WTC11 (cell line): ENCODE measurements at regions not wholly inside any gene's neighbourhood (a gene's known extent, or its start where the extent isn't known, plus 50 kb on each side); places are given as distances from the start of the nearest gene placed in this dataset.

Experiments
- ATAC-seq: fragments of 200-7000 bp; cut with Tn5 transposase; 2 replicates; pipeline ENCODE4 v1.10.0; 2021; ENCODE audit warnings: mild to moderate bottlenecking, moderate library complexity
- CTCF ChIA-PET: fragments of 300-600 bp; sonication (Branson Sonifier 250); formaldehyde crosslinking; loops from one replicate; lab custom pipeline; 2021; ENCODE audit warnings: antibody characterized with exemption; lab: Charles Lee
- POLR2A ChIA-PET: fragments of 350-600 bp; sonication (Branson Sonifier 250); formaldehyde crosslinking; loops from one replicate; lab custom pipeline; 2021; ENCODE audit warnings: antibody characterized with exemption; lab: Charles Lee
- DNase-seq: peaks from one replicate; pipeline ENCODE4 v3.0.0; 2021; ENCODE audit warnings: low spot score
- H3K27ac Mint-ChIP-seq: 2 replicates; pipeline ENCODE4 v1.8.0; 2021; ENCODE audit warnings: mixed read lengths
- H3K27me3 Mint-ChIP-seq: 2 replicates; pipeline ENCODE4 v1.8.0; 2021; ENCODE audit warnings: low read depth, mild to moderate bottlenecking, moderate library complexity, mixed read lengths
- H3K36me3 Mint-ChIP-seq: 2 replicates; pipeline ENCODE4 v1.8.0; 2021; ENCODE audit warnings: mixed read lengths
- H3K4me1 Mint-ChIP-seq: 2 replicates; pipeline ENCODE4 v1.8.0; 2022; ENCODE audit warnings: mixed read lengths
- H3K4me3 Mint-ChIP-seq: 2 replicates; pipeline ENCODE4 v1.8.0; 2021; ENCODE audit warnings: mild to moderate bottlenecking, moderate library complexity, mixed read lengths
- H3K9me3 Mint-ChIP-seq: 2 replicates; pipeline ENCODE4 v1.8.0; 2021; ENCODE audit warnings: mixed read lengths
- AFF4 ChIP-seq: sonication (generic); formaldehyde crosslinking; IDR thresholded peaks from 2 replicates; pipeline ENCODE4 v1.8.1; 2023; ENCODE audit warnings: mild to moderate bottlenecking, missing genetic modification reagents, borderline replicate concordance
- ARID4B ChIP-seq: sonication (generic); formaldehyde crosslinking; IDR thresholded peaks from 2 replicates; pipeline ENCODE4 v1.8.0; 2023; ENCODE audit warnings: missing genetic modification reagents, mild to moderate bottlenecking, borderline replicate concordance
- ATF3 ChIP-seq: sonication (generic); formaldehyde crosslinking; conservative IDR thresholded peaks from 2 replicates; pipeline ENCODE4 v1.8.1; 2022; ENCODE audit warnings: mild to moderate bottlenecking, missing genetic modification reagents
- ELF4 ChIP-seq: sonication (generic); formaldehyde crosslinking; IDR thresholded peaks from 2 replicates; pipeline ENCODE4 v1.8.1; 2022; ENCODE audit warnings: low read depth, mild to moderate bottlenecking, moderate library complexity, missing genetic modification reagents
- ETV6 ChIP-seq: sonication (generic); formaldehyde crosslinking; IDR thresholded peaks from 2 replicates; pipeline ENCODE4 v1.8.1; 2022; ENCODE audit warnings: mild to moderate bottlenecking, missing genetic modification reagents
- GABPB1 ChIP-seq: sonication (generic); formaldehyde crosslinking; IDR thresholded peaks from 2 replicates; pipeline ENCODE4 v1.8.1; 2023; ENCODE audit warnings: mild to moderate bottlenecking, missing genetic modification reagents
- MXD4 ChIP-seq: fragments of 250-450 bp; sonication (Bioruptor Pico); IDR thresholded peaks from 2 replicates; pipeline ENCODE4 v1.8.0; 2021; ENCODE audit warnings: mild to moderate bottlenecking, moderate library complexity, borderline replicate concordance
- PREB ChIP-seq: sonication (generic); formaldehyde crosslinking; IDR thresholded peaks from 2 replicates; pipeline ENCODE4 v1.8.1; 2022; ENCODE audit warnings: mild to moderate bottlenecking, missing genetic modification reagents, moderate library complexity, borderline replicate concordance
- RELA ChIP-seq: sonication (generic); formaldehyde crosslinking; IDR thresholded peaks from 2 replicates; pipeline ENCODE4 v1.8.1; 2022; ENCODE audit warnings: missing genetic modification reagents, mild to moderate bottlenecking, borderline replicate concordance
- STAT6 ChIP-seq: sonication (generic); formaldehyde crosslinking; conservative IDR thresholded peaks from 2 replicates; pipeline ENCODE4 v1.8.1; 2023; ENCODE audit warnings: mild to moderate bottlenecking, low read depth, missing genetic modification reagents, moderate library complexity
- TP53 ChIP-seq: sonication (generic); formaldehyde crosslinking; IDR thresholded peaks from 2 replicates; pipeline ENCODE4 v1.8.1; 2023; ENCODE audit warnings: mild to moderate bottlenecking, missing genetic modification reagents
- ZNF121 ChIP-seq: sonication (generic); formaldehyde crosslinking; IDR thresholded peaks from 2 replicates; pipeline ENCODE4 v1.8.0; 2023; ENCODE audit warnings: missing genetic modification reagents
- ZNF138 ChIP-seq: sonication (generic); formaldehyde crosslinking; conservative IDR thresholded peaks from 2 replicates; pipeline ENCODE4 v1.8.1; 2022; ENCODE audit warnings: mild to moderate bottlenecking, moderate library complexity, missing genetic modification reagents
- ZNF232 ChIP-seq: sonication (generic); formaldehyde crosslinking; IDR thresholded peaks from 2 replicates; pipeline ENCODE4 v1.8.0; 2022; ENCODE audit warnings: mild to moderate bottlenecking, missing genetic modification reagents
- ZNF317 ChIP-seq: sonication (generic); formaldehyde crosslinking; IDR thresholded peaks from 2 replicates; pipeline ENCODE4 v1.8.1; 2023; ENCODE audit warnings: low read depth, mild to moderate bottlenecking, moderate library complexity, missing genetic modification reagents, borderline replicate concordance
- ZNF671 ChIP-seq: fragments of 250-450 bp; sonication (Bioruptor Pico); IDR thresholded peaks from 2 replicates; pipeline ENCODE4 v1.8.0; 2021; ENCODE audit warnings: mild to moderate bottlenecking

- TF ChIP-seq RELA (CRISPR knock-in tag) (no peak), ZNF121 (no peak), GABPB1 (no peak), ZNF232 (CRISPR knock-in tag) (no peak), ZNF671 (CRISPR knock-in tag) (no peak)
Measured at GRCh38 chr5:74083096-74083791, 457.2 kb downstream of the ARHGEF28 start (continued).

GRCh38 chr5:74082512-74083055 lies 456.6 kb downstream of the ARHGEF28 start:
- no peaks in the 10 kb centered on the region for H3K27me3 Mint-ChIP-seq
- POLR2A ChIA-PET: no interaction called here

GRCh38 chr5:74081126-74081525 lies 455.1 kb downstream of the ARHGEF28 start:
- H3K27ac Mint-ChIP-seq: no peak overlapping the region
- DNase-seq (no peak), ATAC-seq (no peak)
- H3K9me3 Mint-ChIP-seq: no peaks in the 10 kb centered on the region
- ChIA-PET POLR2A (no interaction called here), CTCF (no interaction called here)
- TF ChIP-seq ETV6 (CRISPR knock-in tag) (no peak), MXD4 (CRISPR knock-in tag) (no peak), TP53 (CRISPR knock-in tag) (no peak), ARID4B (CRISPR knock-in tag) (no peak), PREB (CRISPR knock-in tag) (no peak), ZNF232 (CRISPR knock-in tag) (no peak), ATF3 (CRISPR knock-in tag) (no peak), ZNF317 (CRISPR knock-in tag) (no peak)
- H3K4me3 Mint-ChIP-seq: no peak overlapping the region
- H3K36me3 Mint-ChIP-seq: no peaks in the 10 kb centered on the region
- H3K27me3 Mint-ChIP-seq: no peaks in the 10 kb centered on the region
- peaks cover 29% of the 10 kb centered on the region for H3K4me1 Mint-ChIP-seq

More at GRCh38 chr5:74082512-74083055, 456.6 kb downstream of the ARHGEF28 start:
- ATAC-seq: no peak
- Mint-ChIP-seq H3K4me3 (no peak overlapping the region), H3K27ac (no peak overlapping the region)
- no peak for TF ChIP-seq ZNF138 (CRISPR knock-in tag)
- TF ChIP-seq, all 79 proteins: peak for 0
- no peak for DNase-seq
- no peaks in the 10 kb centered on the region for H3K36me3 Mint-ChIP-seq
- H3K9me3 Mint-ChIP-seq: no peaks in the 10 kb centered on the region
- peaks cover 26% of the 10 kb centered on the region for H3K4me1 Mint-ChIP-seq
- CTCF ChIA-PET: no interaction called here

- no peaks in the 10 kb centered on the region for H3K27me3 Mint-ChIP-seq
- TF ChIP-seq ELF4 (CRISPR knock-in tag): no peak
- no peak for TF ChIP-seq GABPB1
- TF ChIP-seq AFF4 (CRISPR knock-in tag): no peak
- no peak for TF ChIP-seq STAT6 (CRISPR knock-in tag)
- TF ChIP-seq, all 79 proteins: peak for 0
- DNase-seq (no peak), ATAC-seq (no peak)
- no peak overlapping the region for H3K27ac Mint-ChIP-seq
- peaks cover 31% of the 10 kb centered on the region for H3K4me1 Mint-ChIP-seq
- H3K36me3 Mint-ChIP-seq: no peaks in the 10 kb centered on the region
- CTCF ChIA-PET: no interaction called here
- no peak overlapping the region for H3K4me3 Mint-ChIP-seq
- POLR2A ChIA-PET: no interaction called here
- H3K9me3 Mint-ChIP-seq: no peaks in the 10 kb centered on the region
Measured at GRCh38 chr5:74079971-74080556, 454.1 kb downstream of the ARHGEF28 start.
